GM12872 (cell line): ENCODE measurements at regions not wholly inside any gene's neighbourhood (a gene's known extent, or its start where the extent isn't known, plus 50 kb on each side); places are given as distances from the start of the nearest gene placed in this dataset.

ENCODE experiments used
- CTCF ChIP-seq: IDR thresholded peaks from 3 replicates; pipeline ENCODE4 v1.5.1; 2011; ENCODE audit warnings: low read depth, mild to moderate bottlenecking, low read length, moderate library complexity; ENCODE audit not compliant: insufficient read depth

GRCh38 chr13:22178878-22179277 lies 508.0 kb downstream of the FGF9 start:
- TF ChIP-seq CTCF, result no peak

- TF ChIP-seq CTCF, result no peak
Measured at GRCh38 chr13:22187329-22187728, 516.5 kb downstream of the FGF9 start.

GRCh38 chr13:22189176-22190048 lies 518.5 kb downstream of the FGF9 start:
- TF ChIP-seq CTCF, result no peak

GRCh38 chr13:22193070-22193469 lies 522.2 kb downstream of the FGF9 start:
- no peak for TF ChIP-seq CTCF

- TF ChIP-seq CTCF, result no peak
Measured at GRCh38 chr13:22194106-22194805, 523.4 kb downstream of the FGF9 start.

GRCh38 chr13:22195726-22196125 lies 524.9 kb downstream of the FGF9 start:
- TF ChIP-seq CTCF, result no peak

- TF ChIP-seq CTCF, result no peak
Measured at GRCh38 chr13:22196777-22197176, 525.9 kb downstream of the FGF9 start.
